B cell (primary cell): ENCODE measurements at regions not wholly inside any gene's neighbourhood (a gene's known extent, or its start where the extent isn't known, plus 50 kb on each side); places are given as distances from the start of the nearest gene placed in this dataset.

Experiments
- CTCF ChIP-seq: fragments of 200-600 bp; IDR thresholded peaks from one replicate; pipeline ENCODE4 v1.8.0; 2022; ENCODE audit warnings: antibody characterized with exemption, mild to moderate bottlenecking
- EZH2 ChIP-seq: IDR thresholded peaks from 2 replicates; pipeline ENCODE4 v1.6.1; 2012; ENCODE audit warnings: borderline replicate concordance, low read depth, mild to moderate bottlenecking, moderate library complexity, low read length; ENCODE audit not compliant: insufficient read depth, poor library complexity, severe bottlenecking

DNA sequence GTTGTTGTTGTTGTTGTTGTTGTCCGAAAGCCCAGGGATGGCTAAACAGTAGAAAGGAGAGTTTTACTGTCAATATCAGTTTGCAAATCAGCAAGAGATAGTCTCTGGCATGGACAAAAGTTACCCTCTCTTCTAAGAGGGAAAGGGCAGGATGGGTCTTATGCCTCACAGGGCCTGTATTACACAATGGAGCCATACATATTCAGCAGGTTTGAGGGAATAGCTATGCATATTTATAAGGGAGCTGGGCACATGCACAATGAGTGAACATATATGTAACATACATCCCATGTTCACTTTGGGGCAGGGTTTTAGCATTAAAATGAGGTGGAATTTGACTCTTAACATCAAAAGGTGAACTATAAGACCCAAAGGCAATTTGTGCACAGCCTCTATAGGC, 84.4 kb upstream of the PGBD5 start:
- TF ChIP-seq CTCF (no peak), EZH2 (no peak)
